ENCODE measurements at regions not wholly inside any gene's neighbourhood (a gene's known extent, or its start where the extent isn't known, plus 50 kb on each side); places are given as distances from the start of the nearest gene placed in this dataset.

DNA sequence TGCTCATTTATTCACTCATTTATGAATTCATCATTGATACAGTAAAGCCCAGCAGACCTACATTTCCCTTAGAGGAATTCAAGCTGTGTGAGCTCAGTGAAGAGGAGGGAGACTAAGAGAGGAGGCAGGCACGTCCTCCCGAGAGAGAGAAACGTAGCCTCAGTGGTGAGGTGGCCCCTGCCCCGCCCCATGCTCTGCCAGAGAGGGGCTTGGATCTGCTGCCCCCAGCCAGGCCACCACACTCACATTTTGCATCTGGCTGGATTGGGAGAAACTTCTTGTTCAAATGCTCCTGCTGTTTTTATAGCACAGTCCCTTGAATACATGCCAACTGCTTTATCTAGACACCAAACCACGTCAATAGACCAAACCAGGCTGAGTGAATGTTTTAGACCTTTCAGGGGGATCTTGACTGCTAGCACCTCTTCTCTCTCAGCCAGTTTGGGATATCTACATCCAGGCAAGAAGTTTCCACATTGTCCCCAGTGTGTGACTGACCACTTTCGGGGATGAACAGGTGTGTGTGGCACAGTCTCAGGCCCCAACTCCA, 67.7 kb upstream of the AJAP1 start:
- no peaks in the 10 kb centered on the region for H3K27me3 ChIP-seq (ENCODE audit: control insufficient read depth, insufficient read depth, low read length)
- no peaks in the 10 kb centered on the region for H3K9me3 ChIP-seq (ENCODE audit: control insufficient read depth, low read length)
- no peak overlapping the region for H3K27ac ChIP-seq
- no peak overlapping the region for H3K4me2 ChIP-seq (ENCODE audit: low read length)
- H2AFZ ChIP-seq: no peak overlapping the region
- H3K9ac ChIP-seq: no peak overlapping the region
- TF ChIP-seq, protein P1, sequence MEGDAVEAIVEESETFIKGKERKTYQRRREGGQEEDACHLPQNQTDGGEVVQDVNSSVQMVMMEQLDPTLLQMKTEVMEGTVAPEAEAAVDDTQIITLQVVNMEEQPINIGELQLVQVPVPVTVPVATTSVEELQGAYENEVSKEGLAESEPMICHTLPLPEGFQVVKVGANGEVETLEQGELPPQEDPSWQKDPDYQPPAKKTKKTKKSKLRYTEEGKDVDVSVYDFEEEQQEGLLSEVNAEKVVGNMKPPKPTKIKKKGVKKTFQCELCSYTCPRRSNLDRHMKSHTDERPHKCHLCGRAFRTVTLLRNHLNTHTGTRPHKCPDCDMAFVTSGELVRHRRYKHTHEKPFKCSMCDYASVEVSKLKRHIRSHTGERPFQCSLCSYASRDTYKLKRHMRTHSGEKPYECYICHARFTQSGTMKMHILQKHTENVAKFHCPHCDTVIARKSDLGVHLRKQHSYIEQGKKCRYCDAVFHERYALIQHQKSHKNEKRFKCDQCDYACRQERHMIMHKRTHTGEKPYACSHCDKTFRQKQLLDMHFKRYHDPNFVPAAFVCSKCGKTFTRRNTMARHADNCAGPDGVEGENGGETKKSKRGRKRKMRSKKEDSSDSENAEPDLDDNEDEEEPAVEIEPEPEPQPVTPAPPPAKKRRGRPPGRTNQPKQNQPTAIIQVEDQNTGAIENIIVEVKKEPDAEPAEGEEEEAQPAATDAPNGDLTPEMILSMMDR (IDR thresholded peaks at IDR 0.05): no peak
- no peaks in the 10 kb centered on the region for H3K36me3 ChIP-seq (ENCODE audit: control insufficient read depth, insufficient read depth, low read length)
- H3K4me3 ChIP-seq (ENCODE audit: low read depth, low read length): no peak overlapping the region
- H3K4me1 ChIP-seq: no peaks in the 10 kb centered on the region
- H3K79me2 ChIP-seq: no peaks in the 10 kb centered on the region

DNA sequence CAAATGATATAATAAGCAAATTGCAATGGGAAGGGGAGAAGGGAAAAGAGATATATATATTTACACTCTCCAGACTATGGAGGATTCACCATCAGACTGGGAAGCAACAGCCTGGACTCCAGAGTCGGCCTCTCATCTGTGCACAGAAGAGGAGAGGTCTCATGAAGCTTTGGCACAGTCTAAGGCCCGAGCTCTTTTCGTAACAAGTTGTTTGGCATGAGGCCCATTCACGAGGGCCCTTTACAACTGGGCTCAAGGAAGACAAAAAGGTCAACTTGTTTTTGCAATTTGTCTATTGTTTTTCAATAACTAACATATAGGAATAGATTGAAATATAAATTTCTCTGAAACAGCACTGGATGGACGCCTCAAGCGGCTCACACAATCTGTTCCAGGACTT, 66.7 kb upstream of the AJAP1 start:
- Histone ChIP-seq H3K4me3 (ENCODE audit: low read depth, low read length) (no peak overlapping the region), H3K4me1 (no peaks in the 10 kb centered on the region), H3K27me3 (ENCODE audit: control insufficient read depth, insufficient read depth, low read length) (no peaks in the 10 kb centered on the region), H3K9me3 (ENCODE audit: control insufficient read depth, low read length) (no peaks in the 10 kb centered on the region), H2AFZ (no peak overlapping the region), H3K79me2 (no peaks in the 10 kb centered on the region), H3K36me3 (ENCODE audit: control insufficient read depth, insufficient read depth, low read length) (no peaks in the 10 kb centered on the region), H3K9ac (no peak overlapping the region), H3K27ac (no peak overlapping the region), H3K4me2 (ENCODE audit: low read length) (no peak overlapping the region)
- TF ChIP-seq, protein P1 (IDR thresholded peaks at IDR 0.05): no peak

DNA sequence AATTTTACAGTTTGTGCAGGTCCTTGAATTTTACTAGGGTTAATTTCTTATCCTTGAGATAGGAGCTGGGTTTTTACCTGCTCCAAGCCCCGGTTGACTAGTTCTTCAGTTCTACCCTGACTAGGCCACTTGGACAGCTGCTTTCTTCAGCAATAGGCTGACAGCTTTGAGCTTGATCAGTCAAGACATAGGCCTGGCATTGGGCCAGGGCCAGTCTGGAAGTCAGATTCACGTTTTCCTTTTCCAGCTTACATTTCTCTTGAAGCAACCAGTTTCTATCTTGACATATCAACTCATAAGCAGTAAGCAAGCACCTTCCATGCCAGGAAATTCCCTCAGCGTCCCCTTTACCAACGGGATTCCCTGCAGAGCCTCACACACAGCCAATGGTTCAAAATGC, 63.7 kb upstream of the AJAP1 start:
- Histone ChIP-seq H2AFZ (no peak overlapping the region), H3K4me2 (ENCODE audit: low read length) (no peak overlapping the region), H3K27me3 (ENCODE audit: control insufficient read depth, insufficient read depth, low read length) (no peaks in the 10 kb centered on the region), H3K9me3 (ENCODE audit: control insufficient read depth, low read length) (no peaks in the 10 kb centered on the region), H3K36me3 (ENCODE audit: control insufficient read depth, insufficient read depth, low read length) (no peaks in the 10 kb centered on the region), H3K27ac (no peak overlapping the region), H3K4me1 (no peaks in the 10 kb centered on the region), H3K4me3 (ENCODE audit: low read depth, low read length) (no peak overlapping the region), H3K79me2 (no peaks in the 10 kb centered on the region), H3K9ac (no peak overlapping the region)
- TF ChIP-seq, protein P1 (IDR thresholded peaks at IDR 0.05): no peak

DNA sequence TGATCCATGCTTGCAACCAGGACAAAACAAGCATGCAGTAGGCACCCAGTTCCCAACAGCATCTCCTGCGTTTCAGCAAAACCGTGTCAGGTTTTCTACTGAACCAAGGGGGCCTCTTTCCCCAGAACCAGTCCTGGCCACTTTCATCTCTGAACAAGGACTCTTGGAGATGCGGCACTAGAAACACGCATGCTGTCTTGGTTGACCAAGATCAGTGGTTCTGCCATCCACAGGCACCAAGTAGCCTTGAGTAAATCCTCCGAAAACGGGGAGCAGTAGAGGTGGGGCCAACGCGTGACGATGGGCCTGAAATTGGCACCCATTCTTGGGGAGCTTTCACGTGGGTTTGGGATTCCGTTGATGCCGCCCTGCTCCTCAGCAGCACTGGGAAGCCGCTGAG, 62.5 kb upstream of the AJAP1 start:
- Histone ChIP-seq H3K36me3 (ENCODE audit: control insufficient read depth, insufficient read depth, low read length) (no peaks in the 10 kb centered on the region), H3K27me3 (ENCODE audit: control insufficient read depth, insufficient read depth, low read length) (no peaks in the 10 kb centered on the region), H3K79me2 (no peaks in the 10 kb centered on the region), H3K4me2 (ENCODE audit: low read length) (no peak overlapping the region), H2AFZ (no peak overlapping the region), H3K9ac (no peak overlapping the region), H3K4me3 (ENCODE audit: low read depth, low read length) (no peak overlapping the region), H3K27ac (no peak overlapping the region), H3K9me3 (ENCODE audit: control insufficient read depth, low read length) (no peaks in the 10 kb centered on the region), H3K4me1 (no peaks in the 10 kb centered on the region)
- TF ChIP-seq, protein P1 (IDR thresholded peaks at IDR 0.05): no peak

DNA sequence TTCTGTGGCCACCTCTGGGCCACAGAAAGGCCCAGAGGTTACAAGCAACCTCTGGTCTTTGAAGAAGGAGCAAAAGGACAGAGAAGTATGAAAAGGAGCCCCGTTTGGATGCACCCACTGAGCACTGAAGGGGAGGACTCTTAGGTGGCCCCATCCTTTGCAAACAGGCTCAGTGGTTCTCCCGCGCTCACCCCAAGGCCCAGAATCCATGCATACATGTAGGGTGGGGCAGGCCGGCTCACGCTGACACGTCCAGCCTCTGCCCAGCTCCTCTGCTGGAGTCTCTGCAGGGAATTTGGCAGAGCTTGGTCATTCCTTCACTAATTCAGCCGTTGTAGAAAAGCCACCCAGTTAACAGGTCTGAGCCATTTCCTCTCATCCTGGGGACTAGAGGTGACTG, 61.3 kb upstream of the AJAP1 start:
- Histone ChIP-seq H3K4me1 (no peaks in the 10 kb centered on the region), H3K9me3 (ENCODE audit: control insufficient read depth, low read length) (no peaks in the 10 kb centered on the region), H3K79me2 (no peaks in the 10 kb centered on the region), H3K4me2 (ENCODE audit: low read length) (no peak overlapping the region), H3K36me3 (ENCODE audit: control insufficient read depth, insufficient read depth, low read length) (no peaks in the 10 kb centered on the region), H3K27me3 (ENCODE audit: control insufficient read depth, insufficient read depth, low read length) (no peaks in the 10 kb centered on the region), H3K4me3 (ENCODE audit: low read depth, low read length) (no peak overlapping the region), H2AFZ (no peak overlapping the region), H3K27ac (no peak overlapping the region), H3K9ac (no peak overlapping the region)
- TF ChIP-seq, protein P1 (IDR thresholded peaks at IDR 0.05): no peak

Data from parathyroid adenoma (tissue), 2 donors.